GM12865 (cell line): ENCODE measurements at regions not wholly inside any gene's neighbourhood (a gene's known extent, or its start where the extent isn't known, plus 50 kb on each side); places are given as distances from the start of the nearest gene placed in this dataset.

Experiments
- DNase-seq: peaks from one replicate; pipeline ENCODE4 v3.0.0; 2010; ENCODE audit warnings: low read depth
- H3K4me3 ChIP-seq: 2 replicates; pipeline ENCODE4 v1.5.1; 2011; ENCODE audit warnings: mild to moderate bottlenecking, low read depth, low read length, control low read depth
- CTCF ChIP-seq: IDR thresholded peaks from 2 replicates; pipeline ENCODE4 v1.5.1; 2011; ENCODE audit warnings: low read length, control low read depth, low read depth, inconsistent platforms; ENCODE audit not compliant: insufficient read depth; ENCODE audit errors: missing control alignments

GRCh38 chr2:18083806-18084205 is 205.3 kb downstream of the KCNS3 start:
- no peak for DNase-seq
- no peak for TF ChIP-seq CTCF
- no peak overlapping the region for H3K4me3 ChIP-seq

GRCh38 chr2:18078216-18078615 is 199.7 kb downstream of the KCNS3 start:
- no peak for DNase-seq
- TF ChIP-seq CTCF = no peak
- H3K4me3 ChIP-seq = no peak overlapping the region

- no peak overlapping the region for H3K4me3 ChIP-seq
- no peak for DNase-seq
- no peak for TF ChIP-seq CTCF
Measured at GRCh38 chr2:18077704-18078103, 199.2 kb downstream of the KCNS3 start.

GRCh38 chr2:18077231-18077630 is 198.8 kb downstream of the KCNS3 start:
- no peak for TF ChIP-seq CTCF
- H3K4me3 ChIP-seq = no peak overlapping the region
- no peak for DNase-seq

GRCh38 chr2:18074476-18074875 is 196.0 kb downstream of the KCNS3 start:
- TF ChIP-seq CTCF = no peak
- no peak for DNase-seq
- H3K4me3 ChIP-seq = no peak overlapping the region

GRCh38 chr2:18073601-18074000 is 195.1 kb downstream of the KCNS3 start:
- TF ChIP-seq CTCF = no peak
- no peak for DNase-seq
- H3K4me3 ChIP-seq = no peak overlapping the region

- TF ChIP-seq CTCF = no peak
- no peak for DNase-seq
Measured at GRCh38 chr2:18067588-18068384, 189.3 kb downstream of the KCNS3 start.

More at GRCh38 chr2:18067588-18068384, 189.3 kb downstream of the KCNS3 start:
- H3K4me3 ChIP-seq = no peak overlapping the region
